Natural killer cell (primary cell): ENCODE measurements at regions not wholly inside any gene's neighbourhood (a gene's known extent, or its start where the extent isn't known, plus 50 kb on each side); places are given as distances from the start of the nearest gene placed in this dataset.
A peak's percentile ranks its signal among the peaks of the same experiment; 100 is the strongest.

Experiments
- ATAC-seq, 3 donors: fragments of 150-1000 bp in 2 of 3; fragments of 200-7000 bp in 1 of 3; cut with Tn5 transposase; 1 replicate in 1 of 3; 2 replicates in 2 of 3; pipeline ENCODE4 v1.10.0; 2021; ENCODE audit warnings: mild to moderate bottlenecking in 2 of 3, moderate library complexity in 2 of 3
- DNase-seq, 2 donors: peaks; one replicate each; pipeline versions ENCODE4 v3.0.0 to v3.0.0-alpha.2; 2013 to 2021; ENCODE audit warnings: mixed read lengths in 1 of 2
- H3K27ac ChIP-seq: one replicate; pipeline ENCODE4 v1.5.1; 2013; ENCODE audit warnings: mild to moderate bottlenecking, low read length
- H3K27me3 ChIP-seq: one replicate; pipeline ENCODE4 v1.6.1; 2013; ENCODE audit warnings: low read length; ENCODE audit not compliant: control insufficient read depth, insufficient read depth
- H3K36me3 ChIP-seq: one replicate; pipeline ENCODE4 v1.6.1; 2013; ENCODE audit warnings: low read length; ENCODE audit not compliant: control insufficient read depth, insufficient read depth
- H3K4me1 ChIP-seq: one replicate; pipeline ENCODE4 v1.6.1; 2013; ENCODE audit warnings: low read length; ENCODE audit not compliant: control insufficient read depth, insufficient read depth
- H3K4me3 ChIP-seq: one replicate; pipeline ENCODE4 v1.5.1; 2013; ENCODE audit warnings: low read length
- H3K9me3 ChIP-seq: one replicate; pipeline ENCODE4 v1.6.1; 2013; ENCODE audit warnings: low read length; ENCODE audit not compliant: control insufficient read depth, insufficient read depth
- H3K27ac Mint-ChIP-seq, 2 donors: one replicate each; pipeline ENCODE4 v1.8.0; 2022; ENCODE audit warnings: mild to moderate bottlenecking in 2 of 2, mixed read lengths in 2 of 2, moderate library complexity in 1 of 2
- H3K27me3 Mint-ChIP-seq, 2 donors: one replicate each; pipeline ENCODE4 v1.8.0; 2022; ENCODE audit warnings: low read depth in 2 of 2, mixed read lengths in 2 of 2
- H3K36me3 Mint-ChIP-seq: one replicate; pipeline ENCODE4 v1.8.0; 2022; ENCODE audit warnings: mixed read lengths
- H3K4me1 Mint-ChIP-seq, 2 donors: one replicate each; pipeline ENCODE4 v1.8.0; 2022; ENCODE audit warnings: mixed read lengths in 2 of 2
- H3K4me3 Mint-ChIP-seq: one replicate; pipeline ENCODE4 v1.8.0; 2022; ENCODE audit warnings: mild to moderate bottlenecking, moderate library complexity, mixed read lengths
- H3K9me3 Mint-ChIP-seq, 2 donors: one replicate each; pipeline ENCODE4 v1.8.0; 2022; ENCODE audit warnings: mixed read lengths in 2 of 2
- CTCF ChIP-seq: fragments of 200-600 bp; IDR thresholded peaks from one replicate; pipeline ENCODE4 v1.8.0; 2022; ENCODE audit warnings: antibody characterized with exemption
- WGBS: methylation state at CpG from one replicate; pipeline ENCODE4 v1.1.7; 2013; ENCODE audit warnings: missing lambda C conversion rate; ENCODE audit not compliant: insufficient coverage; 5-methylcytosine and 5-hydroxymethylcytosine counted together
- intact Hi-C: fragments of 100-400 bp; cut with micrococcal nuclease; formaldehyde crosslinking; loops from one replicate; pipeline ENCODE4 v1.14.2; 2022

- no peaks in the 10 kb centered on the region for H3K36me3 ChIP-seq
- ATAC-seq (no peak), DNase-seq (no peak)
- no peaks in the 10 kb centered on the region for H3K9me3 ChIP-seq
- intact Hi-C loops: no loop called here
- TF ChIP-seq CTCF: no peak
- Mint-ChIP-seq H3K36me3 (no peaks in the 10 kb centered on the region), H3K4me1 (no peaks in the 10 kb centered on the region), H3K27ac (no peak overlapping the region), H3K9me3 (no peaks in the 10 kb centered on the region), H3K27me3 (no peaks in the 10 kb centered on the region), H3K4me3 (no peak overlapping the region)
- no peaks in the 10 kb centered on the region for H3K4me1 ChIP-seq
- H3K27ac ChIP-seq: no peak overlapping the region
- H3K27me3 ChIP-seq: no peaks in the 10 kb centered on the region
- no peak overlapping the region for H3K4me3 ChIP-seq
- WGBS: 64% methylated on average over 11 of the region's 11 CpGs
Measured at GRCh38 chr4:8703857-8704495, 111.4 kb downstream of the CPZ start.

GRCh38 chr4:8703401-8703696 lies 110.8 kb downstream of the CPZ start:
- WGBS: 77% methylated on average over 4 of the region's 4 CpGs

DNA sequence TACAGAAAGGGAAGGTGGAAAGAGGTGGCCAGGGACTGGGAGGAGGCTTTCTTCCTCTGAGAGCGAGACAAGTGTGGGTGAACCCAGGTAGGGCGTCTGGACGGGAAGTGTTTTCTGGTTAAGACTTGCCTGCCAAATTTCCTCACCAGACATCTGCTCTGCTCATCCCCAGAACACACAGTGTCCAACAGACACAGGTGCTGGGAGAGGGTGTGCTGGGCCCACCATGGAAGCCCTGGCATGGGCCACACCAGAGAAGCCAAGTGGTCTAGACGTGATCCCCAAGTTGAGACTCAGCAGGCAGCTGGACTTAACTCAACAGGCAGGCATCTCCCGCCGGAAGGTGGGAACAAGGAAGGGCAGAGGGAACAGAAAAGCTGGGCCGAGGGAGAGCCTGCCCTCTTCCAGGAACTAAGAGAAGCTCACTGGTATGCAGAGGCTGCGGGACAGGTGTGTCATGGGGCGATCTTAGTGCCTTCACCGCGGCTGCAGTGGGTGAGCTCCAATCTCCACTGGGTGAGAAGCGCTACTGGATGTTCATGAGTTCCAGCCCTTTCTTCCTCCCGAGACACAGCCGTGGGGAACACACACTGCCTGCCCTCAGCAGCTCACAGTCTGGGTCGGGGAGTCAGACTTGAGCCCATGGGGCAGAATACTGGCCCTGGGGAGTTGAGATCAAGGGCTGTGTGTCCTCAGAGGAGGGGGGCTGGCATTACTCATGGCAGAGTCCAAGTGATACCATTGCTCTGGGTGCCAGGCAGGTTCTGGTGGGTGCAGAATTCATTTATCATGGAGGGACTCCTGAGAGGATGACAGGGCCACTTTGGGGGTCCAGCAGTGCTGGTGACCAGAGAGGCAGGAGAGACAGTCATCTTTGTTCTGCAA lies 110.2 kb downstream of the CPZ start:
- H3K27me3 ChIP-seq: no peaks in the 10 kb centered on the region
- no peak for TF ChIP-seq CTCF
- no peak overlapping the region for H3K27ac ChIP-seq
- Mint-ChIP-seq H3K36me3 (no peaks in the 10 kb centered on the region), H3K27ac (peak overlapping the region in 1 of 2 donors; percentile 46), H3K9me3 (no peaks in the 10 kb centered on the region), H3K27me3 (no peaks in the 10 kb centered on the region), H3K4me3 (no peak overlapping the region), H3K4me1 (no peaks in the 10 kb centered on the region)
- H3K9me3 ChIP-seq: no peaks in the 10 kb centered on the region
- DNase-seq (no peak), ATAC-seq (no peak)
- H3K4me1 ChIP-seq: no peaks in the 10 kb centered on the region
- intact Hi-C loops: no loop called here
- H3K36me3 ChIP-seq: no peaks in the 10 kb centered on the region
- H3K4me3 ChIP-seq: no peak overlapping the region
- WGBS: 73% methylated on average over 12 of the region's 15 CpGs

More at GRCh38 chr4:8703401-8703696, 110.8 kb downstream of the CPZ start:
- Histone ChIP-seq H3K36me3 (no peaks in the 10 kb centered on the region), H3K27ac (no peak overlapping the region), H3K4me1 (no peaks in the 10 kb centered on the region), H3K9me3 (no peaks in the 10 kb centered on the region), H3K27me3 (no peaks in the 10 kb centered on the region), H3K4me3 (no peak overlapping the region)
- Mint-ChIP-seq H3K4me3 (no peak overlapping the region), H3K4me1 (no peaks in the 10 kb centered on the region), H3K9me3 (no peaks in the 10 kb centered on the region), H3K36me3 (no peaks in the 10 kb centered on the region), H3K27me3 (no peaks in the 10 kb centered on the region), H3K27ac (no peak overlapping the region)
- DNase-seq (no peak), ATAC-seq (no peak)
- intact Hi-C loops: no loop called here
- no peak for TF ChIP-seq CTCF
